ENCODE measurements at regions not wholly inside any gene's neighbourhood (a gene's known extent, or its start where the extent isn't known, plus 50 kb on each side); places are given as distances from the start of the nearest gene placed in this dataset.

DNA sequence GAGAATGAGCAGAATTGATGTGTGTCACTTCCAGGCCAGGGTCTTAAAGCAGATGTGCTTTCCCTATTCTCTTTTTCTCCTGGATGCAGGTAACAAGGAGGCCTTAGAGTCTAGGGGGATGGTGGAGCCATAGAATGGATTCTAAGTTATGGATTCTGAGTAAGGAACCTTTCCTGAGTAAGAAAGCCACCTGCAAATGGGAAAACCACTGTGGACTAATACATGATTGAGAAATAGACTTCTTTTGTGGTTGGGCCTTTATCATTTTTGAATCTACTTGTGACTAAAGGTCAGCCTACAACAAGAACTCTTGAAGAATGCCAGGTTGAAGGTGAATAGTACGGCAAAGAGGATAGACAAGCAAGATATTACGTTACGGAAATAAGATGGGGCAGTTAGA, 116.1 kb downstream of the CDC7 start:
- no peak for TF ChIP-seq POLR2A (IDR thresholded peaks at IDR 0.05; ENCODE audit: extremely low read depth, insufficient read length)
- TF ChIP-seq, protein P1, sequence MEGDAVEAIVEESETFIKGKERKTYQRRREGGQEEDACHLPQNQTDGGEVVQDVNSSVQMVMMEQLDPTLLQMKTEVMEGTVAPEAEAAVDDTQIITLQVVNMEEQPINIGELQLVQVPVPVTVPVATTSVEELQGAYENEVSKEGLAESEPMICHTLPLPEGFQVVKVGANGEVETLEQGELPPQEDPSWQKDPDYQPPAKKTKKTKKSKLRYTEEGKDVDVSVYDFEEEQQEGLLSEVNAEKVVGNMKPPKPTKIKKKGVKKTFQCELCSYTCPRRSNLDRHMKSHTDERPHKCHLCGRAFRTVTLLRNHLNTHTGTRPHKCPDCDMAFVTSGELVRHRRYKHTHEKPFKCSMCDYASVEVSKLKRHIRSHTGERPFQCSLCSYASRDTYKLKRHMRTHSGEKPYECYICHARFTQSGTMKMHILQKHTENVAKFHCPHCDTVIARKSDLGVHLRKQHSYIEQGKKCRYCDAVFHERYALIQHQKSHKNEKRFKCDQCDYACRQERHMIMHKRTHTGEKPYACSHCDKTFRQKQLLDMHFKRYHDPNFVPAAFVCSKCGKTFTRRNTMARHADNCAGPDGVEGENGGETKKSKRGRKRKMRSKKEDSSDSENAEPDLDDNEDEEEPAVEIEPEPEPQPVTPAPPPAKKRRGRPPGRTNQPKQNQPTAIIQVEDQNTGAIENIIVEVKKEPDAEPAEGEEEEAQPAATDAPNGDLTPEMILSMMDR (IDR thresholded peaks at IDR 0.05; ENCODE audit: low read depth, low read length): no peak
- TF ChIP-seq, protein P2, sequence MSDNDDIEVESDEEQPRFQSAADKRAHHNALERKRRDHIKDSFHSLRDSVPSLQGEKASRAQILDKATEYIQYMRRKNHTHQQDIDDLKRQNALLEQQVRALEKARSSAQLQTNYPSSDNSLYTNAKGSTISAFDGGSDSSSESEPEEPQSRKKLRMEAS (IDR thresholded peaks at IDR 0.05; ENCODE audit: low read depth, low read length): no peak
